CD4-positive, alpha-beta T cell (primary cell): ENCODE measurements at regions not wholly inside any gene's neighbourhood (a gene's known extent, or its start where the extent isn't known, plus 50 kb on each side); places are given as distances from the start of the nearest gene placed in this dataset.

Experiments
- ATAC-seq: fragments of 200-7000 bp; cut with Tn5 transposase; one replicate; pipeline ENCODE4 v1.10.0; 2022; ENCODE audit warnings: mild to moderate bottlenecking; ENCODE audit not compliant: poor library complexity
- CTCF ChIA-PET: fragments of 350-600 bp; sonication (Branson Sonifier 250); formaldehyde crosslinking; loops from one replicate; lab custom pipeline; 2021; ENCODE audit warnings: antibody characterized with exemption, inconsistent platforms; lab: Charles Lee
- POLR2A ChIA-PET: fragments of 350-600 bp; sonication (Branson Sonifier 250); formaldehyde crosslinking; loops from one replicate; lab custom pipeline; 2021; ENCODE audit warnings: antibody characterized with exemption, inconsistent platforms; lab: Charles Lee
- DNase-seq, 14 experiments: peaks; one replicate each; pipeline ENCODE4 v3.0.0-alpha.2; 2013 to 2020; ENCODE audit warnings: mixed read lengths in 2 of 14
- H3K27ac ChIP-seq, 2 donors: one replicate each; pipeline versions ENCODE4 v1.5.1 to v1.7.0; 2013; ENCODE audit warnings: low read length in 2 of 2, low read depth in 1 of 2, mild to moderate bottlenecking in 1 of 2
- H3K27me3 ChIP-seq, 2 experiments: 1 replicate in 1 of 2; 2 replicates in 1 of 2; pipeline versions ENCODE4 v1.6.1 to v1.7.0; 2013; ENCODE audit warnings: low read length in 2 of 2, control low read depth in 1 of 2, mild to moderate bottlenecking in 1 of 2, moderate library complexity in 1 of 2; ENCODE audit not compliant: insufficient read depth in 2 of 2, control insufficient read depth in 1 of 2
- H3K36me3 ChIP-seq: one replicate; pipeline ENCODE4 v1.6.1; 2013; ENCODE audit warnings: low read length, control low read depth; ENCODE audit not compliant: insufficient read depth
- H3K4me1 ChIP-seq: one replicate; pipeline ENCODE4 v1.6.1; 2013; ENCODE audit warnings: low read length, control low read depth; ENCODE audit not compliant: insufficient read depth
- H3K4me3 ChIP-seq: one replicate; pipeline ENCODE4 v1.5.1; 2013; ENCODE audit warnings: mild to moderate bottlenecking, low read length, moderate library complexity
- H3K9me3 ChIP-seq, 2 experiments: 1 replicate in 1 of 2; 2 replicates in 1 of 2; pipeline versions ENCODE4 v1.6.1 to v1.7.0; 2013; ENCODE audit warnings: low read length in 2 of 2, mild to moderate bottlenecking in 2 of 2, control low read depth in 1 of 2, moderate library complexity in 1 of 2; ENCODE audit not compliant: control insufficient read depth in 1 of 2, insufficient read depth in 1 of 2
- H3K27ac Mint-ChIP-seq: one replicate; pipeline ENCODE4 v1.8.0; 2020; ENCODE audit warnings: mixed read lengths
- H3K27me3 Mint-ChIP-seq: one replicate; pipeline ENCODE4 v1.8.0; 2021; ENCODE audit warnings: mixed read lengths
- H3K36me3 Mint-ChIP-seq: one replicate; pipeline ENCODE4 v1.8.0; 2021; ENCODE audit warnings: low read depth, mixed read lengths
- H3K4me1 Mint-ChIP-seq: one replicate; pipeline ENCODE4 v1.8.0; 2021; ENCODE audit warnings: low read depth, mixed read lengths
- H3K4me3 Mint-ChIP-seq: one replicate; pipeline ENCODE4 v1.8.0; 2020; ENCODE audit warnings: mild to moderate bottlenecking, mixed read lengths
- H3K9me3 Mint-ChIP-seq: one replicate; pipeline ENCODE4 v1.8.0; 2020; ENCODE audit warnings: mixed read lengths
- CTCF ChIP-seq: fragments of 200-600 bp; IDR thresholded peaks from one replicate; pipeline ENCODE4 v1.8.0; 2022; ENCODE audit warnings: antibody characterized with exemption, mild to moderate bottlenecking
- intact Hi-C, 2 experiments: fragments of 100-400 bp; cut with DNase I in 1 of 2; cut with micrococcal nuclease in 1 of 2; formaldehyde crosslinking; loops; one replicate each; pipeline versions ENCODE4 v1.15.1 to v1.9.0; 2023 to 2025; cut with DNase I, micrococcal nuclease

GRCh38 chr6:168182908-168183612 lies 104.0 kb upstream of the FRMD1 start:
- Mint-ChIP-seq H3K4me3 (no peak overlapping the region), H3K27me3 (peaks cover 10% of the 10 kb centered on the region), H3K9me3 (no peaks in the 10 kb centered on the region), H3K4me1 (no peaks in the 10 kb centered on the region), H3K36me3 (no peaks in the 10 kb centered on the region), H3K27ac (no peak overlapping the region)
- no peaks in the 10 kb centered on the region for H3K4me1 ChIP-seq
- H3K27ac ChIP-seq = no peak overlapping the region
- ChIA-PET CTCF (no interaction called here), POLR2A (no interaction called here)
- TF ChIP-seq CTCF = no peak
- no peak for DNase-seq
- no peak for ATAC-seq
- intact Hi-C loops = no loop called here
- H3K4me3 ChIP-seq = no peak overlapping the region
- H3K9me3 ChIP-seq = peaks cover 0 to 3% of the 10 kb centered on the region in 2 experiments
- H3K36me3 ChIP-seq = no peaks in the 10 kb centered on the region
- peaks cover 0 to 2% of the 10 kb centered on the region in 2 experiments for H3K27me3 ChIP-seq

GRCh38 chr6:168182366-168182765 lies 103.4 kb upstream of the FRMD1 start:
- intact Hi-C loops = no loop called here
- no peaks in the 10 kb centered on the region for H3K36me3 Mint-ChIP-seq
- Histone ChIP-seq H3K4me1 (no peaks in the 10 kb centered on the region), H3K27me3 (peaks cover 0 to 2% of the 10 kb centered on the region in 2 experiments), H3K9me3 (peaks cover 0 to 3% of the 10 kb centered on the region in 2 experiments), H3K27ac (no peak overlapping the region), H3K36me3 (no peaks in the 10 kb centered on the region), H3K4me3 (no peak overlapping the region)
- DNase-seq = no peak
- H3K4me3 Mint-ChIP-seq = no peak overlapping the region
- ChIA-PET CTCF (no interaction called here), POLR2A (no interaction called here)
- H3K4me1 Mint-ChIP-seq = no peaks in the 10 kb centered on the region
- no peaks in the 10 kb centered on the region for H3K9me3 Mint-ChIP-seq
- no peak overlapping the region for H3K27ac Mint-ChIP-seq
- ATAC-seq = no peak
- no peak for TF ChIP-seq CTCF
- H3K27me3 Mint-ChIP-seq = peaks cover 10% of the 10 kb centered on the region

- Histone ChIP-seq H3K27me3 (peaks cover 0 to 2% of the 10 kb centered on the region in 2 experiments), H3K4me3 (no peak overlapping the region), H3K4me1 (no peaks in the 10 kb centered on the region), H3K36me3 (no peaks in the 10 kb centered on the region), H3K27ac (no peak overlapping the region), H3K9me3 (peaks cover 0 to 3% of the 10 kb centered on the region in 2 experiments)
- Mint-ChIP-seq H3K9me3 (no peaks in the 10 kb centered on the region), H3K27me3 (peaks cover 10% of the 10 kb centered on the region), H3K4me1 (no peaks in the 10 kb centered on the region), H3K27ac (no peak overlapping the region), H3K36me3 (no peaks in the 10 kb centered on the region), H3K4me3 (no peak overlapping the region)
- DNase-seq = no peak
- intact Hi-C loops = no loop called here
- POLR2A ChIA-PET = no interaction called here
- CTCF ChIA-PET = no interaction called here
- ATAC-seq = no peak
- no peak for TF ChIP-seq CTCF
Observed at GRCh38 chr6:168181876-168182275, 102.9 kb upstream of the FRMD1 start.
